ENCODE measurements at regions not wholly inside any gene's neighbourhood (a gene's known extent, or its start where the extent isn't known, plus 50 kb on each side); places are given as distances from the start of the nearest gene placed in this dataset.

DNA sequence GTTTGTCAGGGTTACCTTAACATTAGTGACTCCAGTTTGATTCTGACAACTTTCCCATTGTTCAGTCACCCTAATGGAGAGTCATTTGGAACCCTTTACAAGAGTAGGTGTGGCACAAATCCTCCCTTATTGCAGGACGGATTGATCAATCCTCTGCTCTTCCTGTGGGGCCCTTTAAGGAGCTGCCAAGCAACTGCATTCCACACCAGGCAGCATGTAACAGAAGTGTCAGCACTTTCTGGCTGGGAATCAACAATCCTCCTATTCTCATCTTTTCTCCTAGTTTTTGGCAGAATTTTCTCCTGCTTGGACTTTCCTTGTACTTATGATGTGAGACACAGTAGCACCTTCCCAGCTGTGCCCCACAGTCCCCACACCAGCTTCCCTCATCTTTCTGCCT, 177.8 kb downstream of the ST6GAL2 start:
- DNase-seq (ENCODE audit: low read depth) = no peak

DNA sequence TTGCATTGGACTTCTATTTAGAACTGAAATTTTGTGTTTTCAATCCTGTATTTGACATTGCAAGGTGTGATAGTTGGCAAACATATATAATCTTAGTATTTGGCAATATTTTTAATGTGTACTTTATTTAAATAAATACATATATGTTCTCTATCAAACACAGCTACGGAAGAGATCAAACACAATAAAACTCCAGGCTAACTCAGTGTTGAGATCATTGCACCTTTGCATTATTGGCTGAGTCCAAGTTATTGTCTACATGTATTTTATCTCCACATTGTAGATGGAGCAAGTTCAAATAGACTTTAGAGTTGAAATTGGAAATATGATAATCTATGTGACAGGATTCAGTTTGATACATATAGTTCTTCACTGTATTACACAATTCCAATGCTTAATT, 176.7 kb downstream of the ST6GAL2 start:
- no peak for DNase-seq (ENCODE audit: low read depth)

DNA sequence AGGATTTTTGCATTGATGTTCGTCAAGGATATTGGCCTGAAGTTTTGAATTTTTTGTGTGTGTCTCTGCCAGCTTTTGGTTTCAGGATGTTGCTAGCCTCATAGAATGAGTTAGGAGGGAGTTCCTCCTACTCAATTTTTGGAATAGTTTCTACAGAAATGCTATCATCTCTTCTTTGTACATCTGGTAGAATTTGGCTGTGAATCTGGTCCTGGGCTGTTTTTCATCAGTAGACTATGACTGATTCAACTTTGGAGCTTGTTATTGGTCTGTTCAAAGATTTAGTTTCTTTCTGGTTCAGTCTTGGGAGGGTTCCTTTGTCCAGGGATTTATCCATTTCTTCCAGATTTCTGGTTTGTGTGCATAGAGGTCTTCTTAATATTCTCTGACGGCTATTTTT, 166.7 kb downstream of the ST6GAL2 start:
- DNase-seq (ENCODE audit: low read depth) = no peak

DNA sequence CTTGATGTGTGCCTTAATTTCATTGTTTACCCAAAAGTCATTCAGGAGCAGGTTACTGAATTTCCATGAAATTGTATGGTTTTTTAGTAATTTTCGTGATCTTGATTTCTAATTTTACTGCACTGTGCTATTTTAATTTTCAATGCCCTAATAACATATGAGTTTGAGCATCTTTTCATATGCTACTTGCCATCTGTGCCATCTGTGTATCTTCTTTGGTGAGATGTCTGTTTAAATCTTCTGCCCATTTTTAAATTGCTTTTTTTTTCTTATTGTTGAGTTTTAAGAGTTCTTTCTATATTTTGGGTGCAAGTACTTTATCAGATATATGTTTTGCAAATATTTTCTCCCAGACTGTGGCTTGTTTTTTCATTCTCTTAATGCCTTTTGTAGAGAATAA, 165.9 kb downstream of the ST6GAL2 start:
- DNase-seq (ENCODE audit: low read depth) = no peak

DNA sequence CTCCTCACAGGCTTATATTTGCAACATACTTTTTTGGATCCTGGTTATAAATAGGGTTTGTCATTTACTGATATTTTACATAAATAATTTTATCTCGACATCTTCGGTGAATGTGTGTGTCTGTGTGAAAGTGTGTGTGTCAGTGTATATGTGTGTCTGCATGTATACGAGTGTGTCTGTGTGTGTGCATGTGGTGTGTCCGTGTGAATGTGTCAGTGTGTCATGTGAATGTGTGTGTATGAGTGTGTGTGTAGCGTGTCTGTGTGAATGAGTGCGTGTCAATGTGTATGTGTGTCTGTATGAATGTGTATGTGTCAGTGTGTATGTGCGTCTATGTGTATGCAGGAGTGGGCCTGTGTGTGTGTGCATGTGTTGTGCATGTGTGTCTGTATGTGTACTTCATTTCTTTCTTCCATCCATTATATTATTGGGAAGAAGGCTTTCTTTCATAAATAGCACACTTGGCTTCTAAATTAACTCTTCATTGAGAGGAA, 161.6 kb downstream of the ST6GAL2 start:
- no peak for DNase-seq (ENCODE audit: low read depth)

DNA sequence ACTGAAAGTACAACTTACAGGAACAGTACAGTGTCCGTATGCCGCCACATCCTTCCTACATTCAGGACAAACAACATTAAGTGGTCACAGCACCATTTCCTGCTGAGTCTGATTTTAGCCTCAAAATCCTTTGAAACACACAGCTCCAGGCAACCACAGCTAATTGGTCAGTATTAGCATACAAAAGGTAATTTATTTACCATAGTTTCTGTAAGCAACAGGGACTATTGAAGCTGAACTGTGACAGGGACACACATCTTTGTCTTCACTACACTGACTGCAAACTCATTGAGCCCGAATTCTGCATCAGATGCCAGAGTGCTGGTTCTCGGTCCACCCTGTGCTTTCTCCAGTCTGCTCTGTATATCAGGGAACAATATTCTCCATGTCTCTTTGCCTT, 151.8 kb downstream of the ST6GAL2 start:
- DNase-seq (ENCODE audit: low read depth) = no peak

DNA sequence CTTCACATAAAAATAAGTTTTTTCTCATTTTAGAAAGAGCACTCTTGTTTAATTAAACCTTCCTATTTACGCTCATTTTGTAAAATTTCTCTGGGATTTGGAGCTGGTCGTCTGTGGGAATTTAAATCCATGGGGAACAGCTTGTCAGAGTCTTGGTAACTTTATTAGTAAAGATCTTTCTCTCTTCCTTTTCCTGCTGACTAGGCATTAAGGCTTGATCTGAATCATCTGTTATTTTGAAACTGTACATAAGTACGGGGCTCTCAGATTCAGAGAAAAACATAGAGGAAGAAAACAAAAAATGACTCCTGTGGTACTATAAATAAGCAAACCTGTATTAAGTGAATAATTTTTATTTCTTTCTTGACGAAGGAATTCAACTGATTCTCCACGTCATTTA, 150.2 kb downstream of the ST6GAL2 start:
- no peak for DNase-seq (ENCODE audit: low read depth)

DNA sequence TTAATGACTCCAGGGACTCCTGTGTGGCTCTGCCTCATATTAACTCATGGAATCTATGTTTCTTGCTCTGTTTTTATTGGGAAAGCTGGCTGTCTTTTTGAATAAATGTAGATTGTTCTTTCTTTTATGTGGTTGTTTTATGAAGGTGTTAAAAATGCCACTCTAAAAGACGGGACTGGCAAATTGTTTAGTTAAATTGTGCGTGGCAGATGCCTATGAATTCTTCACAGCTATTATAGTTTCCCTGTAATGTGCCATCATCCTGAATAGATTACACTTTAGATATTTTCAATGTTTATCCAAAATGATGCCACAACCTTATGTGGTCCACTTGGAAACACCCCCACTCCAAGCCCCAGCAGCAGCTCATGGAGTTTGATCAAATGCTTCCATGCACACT, 149.7 kb downstream of the ST6GAL2 start:
- no peak for DNase-seq (ENCODE audit: low read depth)

DNA sequence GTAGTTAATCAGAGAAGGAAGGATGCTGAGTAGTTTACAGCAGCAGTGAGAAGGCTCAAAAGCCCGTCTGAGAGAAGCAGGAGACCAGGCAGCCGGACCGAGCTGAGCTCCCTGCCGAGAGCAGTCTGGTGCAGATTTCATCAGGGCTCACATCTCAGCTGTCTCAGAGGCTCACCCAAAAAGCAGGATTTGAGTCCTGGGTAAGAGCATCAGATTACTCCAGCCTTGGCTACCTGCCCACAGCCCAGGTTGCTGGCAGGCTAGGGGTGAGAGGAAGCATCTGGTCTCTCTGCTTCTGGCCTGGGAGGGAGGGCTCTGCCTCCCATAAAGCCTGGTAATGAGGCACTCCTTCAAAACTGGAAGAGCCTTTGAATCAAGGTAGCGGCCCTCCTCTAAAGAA, 140.5 kb downstream of the ST6GAL2 start:
- DNase-seq (ENCODE audit: low read depth) = no peak

DNA sequence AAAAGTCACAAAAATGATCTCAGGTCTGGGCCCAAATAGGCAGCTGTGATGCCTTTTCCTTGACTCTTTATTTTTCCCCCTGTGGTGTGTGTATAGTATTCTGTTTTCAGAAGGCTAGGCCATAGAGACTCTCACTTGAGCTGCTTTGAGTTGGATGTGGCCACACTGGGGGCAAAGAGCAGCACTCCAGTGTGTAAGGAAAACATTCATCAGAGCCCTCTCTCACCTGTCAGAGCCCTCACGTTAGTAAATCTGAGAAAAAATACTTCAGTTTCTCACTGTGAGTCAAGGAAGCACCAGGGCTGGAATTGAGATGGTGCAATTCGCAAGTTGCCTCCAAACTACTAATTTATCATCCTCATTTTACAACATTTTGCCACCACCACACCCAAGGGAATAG, 136.1 kb downstream of the ST6GAL2 start:
- DNase-seq (ENCODE audit: low read depth) = no peak
